ENCODE measurements at regions not wholly inside any gene's neighbourhood (a gene's known extent, or its start where the extent isn't known, plus 50 kb on each side); places are given as distances from the start of the nearest gene placed in this dataset.
A peak's percentile ranks its signal among the peaks of the same experiment; 100 is the strongest.

DNA sequence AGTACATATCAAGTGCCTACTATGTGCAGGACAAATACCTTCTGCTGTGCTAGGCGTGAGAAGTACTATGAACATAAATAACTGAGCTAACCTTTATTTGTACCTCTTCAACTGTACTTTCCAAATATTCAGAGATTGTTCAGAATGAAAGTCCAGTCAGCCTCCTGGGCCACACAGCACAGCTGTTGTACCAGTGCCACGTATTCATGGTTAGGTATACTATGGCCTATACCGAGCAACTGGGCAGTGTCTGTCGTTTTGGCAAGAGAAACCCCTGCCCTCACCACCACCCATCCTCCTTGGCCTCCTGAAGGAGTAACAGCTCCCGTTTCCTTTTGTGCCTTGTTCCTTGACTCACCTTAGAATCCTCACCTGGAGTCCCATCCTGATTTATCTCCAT, 53.0 kb downstream of the RASSF10 start:
- no peak for FAIRE-seq

DNA sequence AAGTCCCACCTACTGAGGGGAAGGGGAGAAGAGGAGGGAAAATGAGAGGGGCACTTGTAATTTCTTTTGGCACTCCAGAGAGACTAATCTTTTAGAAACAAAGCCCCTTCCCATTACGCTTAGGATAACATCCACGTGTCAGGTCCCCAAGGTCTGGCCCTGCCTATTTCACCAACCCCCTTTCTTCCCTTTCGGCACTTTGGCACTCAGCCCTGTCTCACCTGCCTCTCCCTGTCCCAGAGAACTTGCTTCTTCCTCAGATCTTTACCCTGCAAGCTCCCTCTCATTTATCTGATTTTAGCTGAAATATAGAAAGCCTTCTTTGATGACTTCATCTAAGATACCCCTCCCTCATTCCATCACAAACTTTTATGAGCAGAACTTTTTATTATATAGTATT, 55.5 kb downstream of the RASSF10 start:
- no peak for FAIRE-seq

DNA sequence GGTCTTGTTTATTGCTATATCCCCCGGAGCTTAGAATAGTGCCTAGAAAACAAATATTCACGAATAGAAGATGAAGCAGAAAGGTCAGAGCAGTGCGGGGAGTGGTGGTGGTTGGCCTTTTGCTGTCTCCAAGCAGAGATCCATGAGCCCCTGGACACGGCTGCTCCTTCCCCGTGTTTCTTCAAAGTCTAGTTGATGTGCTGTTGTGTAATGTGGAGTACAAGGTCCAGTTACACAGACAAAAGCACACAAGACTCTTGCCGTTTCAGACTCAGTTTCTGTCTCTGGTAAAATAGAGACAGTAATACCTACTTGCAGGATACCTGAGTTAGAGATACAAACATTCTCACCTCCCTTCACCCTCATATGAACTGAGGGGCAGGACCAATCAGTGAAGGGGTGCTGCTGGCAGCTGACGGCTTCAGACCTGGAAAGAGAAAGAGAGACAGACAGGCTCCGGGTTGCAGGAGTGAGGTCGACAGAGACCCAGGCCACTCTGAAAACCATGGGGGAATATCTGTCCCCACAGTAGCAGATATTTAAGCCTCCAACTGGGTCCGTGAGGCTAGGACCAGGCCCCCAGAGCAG, 56.2 kb downstream of the RASSF10 start:
- no peak for FAIRE-seq

DNA sequence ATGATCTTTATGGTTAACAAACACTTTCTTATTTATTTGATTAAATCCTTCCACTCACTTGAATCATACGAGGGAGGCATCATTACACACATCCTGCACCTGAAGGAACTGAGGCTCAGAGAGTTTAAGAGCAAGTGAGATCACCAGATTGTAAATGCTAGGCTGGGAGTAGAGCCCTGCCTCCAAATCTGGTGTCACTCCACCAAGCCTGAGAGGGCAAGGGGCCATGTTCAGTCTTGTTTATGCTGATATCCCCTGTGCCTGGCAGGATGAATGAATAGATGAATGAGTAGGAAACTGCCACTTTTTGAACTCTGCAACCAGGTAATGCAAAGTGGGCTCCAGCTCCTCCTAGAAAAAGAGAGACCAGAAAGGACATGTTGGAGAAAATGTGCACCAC, 59.1 kb downstream of the RASSF10 start:
- no peak for FAIRE-seq

DNA sequence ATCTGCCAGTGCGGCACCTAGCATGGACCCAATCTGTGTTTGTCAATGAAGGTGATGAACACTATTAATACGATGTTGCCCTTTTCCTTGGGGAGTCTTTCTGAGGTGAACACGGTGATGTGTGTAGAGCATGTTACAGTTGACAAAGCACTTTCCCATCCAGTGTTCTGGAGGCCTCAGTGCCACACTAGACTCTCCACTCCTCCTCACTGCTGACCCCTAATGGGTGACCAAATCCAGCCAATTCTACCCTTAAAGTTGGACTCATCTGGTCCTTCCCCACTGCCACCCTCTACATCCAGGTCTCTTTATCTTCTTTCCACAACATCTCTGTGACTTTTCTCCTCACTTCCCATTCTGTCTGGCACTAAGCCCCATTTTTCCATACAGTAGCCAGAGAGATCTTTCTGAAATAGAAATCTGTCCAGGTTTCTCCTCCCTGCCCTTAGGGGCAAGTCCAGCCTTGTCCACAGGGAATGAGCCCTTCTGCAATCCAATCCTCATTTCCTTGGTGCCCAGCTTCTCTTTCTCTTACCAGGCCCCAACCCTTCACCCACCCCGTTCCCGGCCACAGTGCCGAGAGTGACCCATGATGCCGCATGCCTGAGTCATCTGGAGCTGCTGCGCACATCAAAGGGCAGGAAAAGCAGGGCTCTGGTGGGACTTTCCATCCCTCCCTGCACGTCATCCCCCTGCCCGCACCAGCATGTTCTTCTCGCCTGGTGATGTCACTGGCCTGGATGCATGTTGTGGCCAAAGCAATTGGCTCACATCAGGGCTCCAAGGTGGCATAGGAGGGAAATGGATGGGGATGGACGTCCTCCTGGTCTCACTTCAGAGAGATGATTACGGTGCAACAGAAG, 64.2 kb downstream of the RASSF10 start:
- FAIRE-seq = no peak

DNA sequence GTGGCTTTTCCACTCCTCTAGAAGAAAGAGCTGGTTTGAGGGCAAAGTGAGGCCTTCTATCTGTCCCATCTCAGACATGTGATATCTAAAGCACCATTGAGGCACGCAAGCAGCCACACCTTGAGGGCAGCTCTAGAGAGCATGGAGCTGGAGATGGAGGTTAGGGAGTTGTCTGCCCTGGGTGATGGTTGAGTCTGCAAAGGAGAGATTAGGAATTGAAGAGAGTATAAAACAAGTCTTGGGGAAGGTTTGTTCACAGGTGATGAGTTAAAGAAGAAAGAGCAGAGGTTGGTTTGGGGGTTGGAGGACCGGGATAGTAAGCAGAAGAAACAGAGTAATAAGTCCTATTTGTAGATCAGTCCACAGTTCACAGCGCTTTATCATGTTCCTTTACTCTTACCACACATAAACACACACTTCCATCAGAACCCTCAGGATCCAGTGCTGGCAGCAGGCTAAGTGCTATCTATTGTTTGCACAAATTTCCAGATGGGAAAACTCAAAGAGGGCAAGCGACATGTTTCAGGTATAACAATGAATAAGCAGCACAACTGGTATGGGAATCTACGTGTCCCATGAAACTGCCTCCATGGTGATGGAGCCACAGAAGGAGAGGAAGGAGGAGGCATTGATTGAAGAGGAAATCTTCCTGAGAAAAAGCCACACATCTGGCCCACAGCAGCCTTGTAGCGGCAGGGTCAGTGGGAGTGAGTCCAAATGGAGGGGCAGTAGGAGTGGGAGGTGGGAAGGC, 65.8 kb downstream of the RASSF10 start:
- no peak for FAIRE-seq

DNA sequence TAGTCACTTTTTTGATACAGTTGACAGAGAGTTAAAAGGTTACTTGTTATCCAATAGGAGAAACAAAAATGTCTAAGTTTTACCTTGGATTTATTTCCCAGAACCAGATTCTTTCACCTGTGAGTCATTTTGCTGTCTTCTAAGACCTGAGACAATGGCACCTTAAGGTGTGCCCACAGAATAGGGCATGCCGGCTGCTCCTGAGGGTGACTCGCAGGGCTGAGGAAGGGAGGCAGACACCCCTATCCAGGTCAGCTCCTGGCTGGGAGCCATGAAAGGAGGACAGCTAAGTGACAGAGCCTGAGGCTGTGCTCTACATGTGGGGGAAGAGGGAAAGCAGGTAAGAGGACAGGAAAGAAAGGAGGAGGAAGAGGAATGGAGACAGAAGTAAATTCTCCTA, 67.8 kb downstream of the RASSF10 start:
- FAIRE-seq = no peak

DNA sequence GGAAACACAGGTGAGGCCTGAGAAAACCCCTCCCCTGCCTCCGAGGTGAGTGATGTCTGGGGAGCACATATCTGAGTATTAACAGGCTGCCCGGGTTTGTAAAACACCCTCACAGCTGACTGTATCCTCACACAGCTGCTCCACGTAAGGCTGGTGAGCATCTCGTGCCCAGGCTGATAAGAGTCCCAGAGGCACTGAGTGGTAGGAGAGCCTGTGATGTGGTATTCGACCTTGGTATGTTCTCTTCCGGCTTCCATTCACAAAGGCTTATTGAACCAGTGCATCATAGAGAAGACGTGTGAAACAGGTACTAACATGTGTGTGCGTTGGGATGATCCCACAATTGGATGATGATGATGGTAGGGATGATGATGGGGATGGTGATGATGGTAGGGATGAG, 71.7 kb downstream of the RASSF10 start:
- no peak for FAIRE-seq

DNA sequence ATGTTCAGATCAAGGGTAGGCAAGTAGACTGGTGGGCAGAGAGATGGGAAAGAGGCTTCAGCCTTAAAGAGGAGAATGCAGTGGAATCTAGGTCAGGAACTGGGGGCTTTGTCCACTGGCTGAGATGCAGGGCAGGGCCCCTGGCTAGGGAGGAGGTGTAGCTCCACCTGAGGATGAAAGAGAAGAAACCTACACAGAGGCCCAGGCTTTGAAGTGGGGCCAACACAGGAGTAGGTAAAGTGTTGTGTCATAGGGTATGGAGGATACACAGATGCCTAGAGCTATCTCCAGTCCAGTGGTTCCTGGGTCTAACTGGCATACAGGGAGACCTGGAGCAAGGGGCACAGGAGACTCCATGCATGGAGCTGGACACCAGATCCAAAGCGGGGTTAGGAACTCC, 73.5 kb downstream of the RASSF10 start:
- no peak for FAIRE-seq

DNA sequence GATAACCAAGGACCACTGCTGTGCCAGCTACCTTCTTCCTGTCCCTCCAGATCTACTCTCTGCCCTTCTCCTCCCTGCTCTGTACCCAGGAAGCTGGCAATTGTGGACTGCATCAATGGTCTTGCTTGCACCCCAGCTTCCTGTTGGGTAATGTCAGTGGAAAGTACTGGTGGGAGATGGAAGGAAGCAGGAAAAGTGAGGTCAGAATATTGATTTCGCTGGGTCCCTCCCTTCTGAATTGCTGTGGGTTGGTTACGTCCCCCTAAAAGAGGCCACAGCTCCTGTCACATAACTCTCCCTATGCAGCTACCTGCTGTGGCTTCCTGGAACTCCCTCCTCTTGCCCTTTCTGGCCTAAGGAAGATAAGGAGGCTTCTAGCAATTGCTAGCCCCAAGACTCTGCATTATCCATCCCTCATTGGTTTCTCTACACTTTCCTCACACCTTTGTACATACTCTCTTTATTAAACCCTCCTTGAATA, 81.2 kb downstream of the RASSF10 start:
- no peak for FAIRE-seq

DNA sequence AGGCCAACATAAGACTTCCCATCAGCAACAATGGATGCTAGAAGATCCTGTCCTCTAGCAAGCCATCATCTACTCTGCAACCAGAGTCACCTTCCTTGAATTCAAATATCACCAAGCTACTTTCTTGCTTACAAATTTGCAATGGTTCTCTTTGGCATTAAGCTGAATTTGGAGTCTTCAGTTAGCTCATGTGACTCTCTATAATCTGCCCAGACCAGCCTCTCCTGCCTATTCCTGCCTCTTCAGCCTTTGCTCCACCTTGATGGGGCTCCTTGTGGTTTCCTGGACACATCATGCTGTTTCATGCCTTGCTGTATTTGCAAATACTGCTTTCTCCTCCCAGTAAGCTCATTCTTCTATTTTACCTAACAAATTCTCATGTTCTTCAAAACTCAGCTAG, 82.3 kb downstream of the RASSF10 start:
- no peak for FAIRE-seq

DNA sequence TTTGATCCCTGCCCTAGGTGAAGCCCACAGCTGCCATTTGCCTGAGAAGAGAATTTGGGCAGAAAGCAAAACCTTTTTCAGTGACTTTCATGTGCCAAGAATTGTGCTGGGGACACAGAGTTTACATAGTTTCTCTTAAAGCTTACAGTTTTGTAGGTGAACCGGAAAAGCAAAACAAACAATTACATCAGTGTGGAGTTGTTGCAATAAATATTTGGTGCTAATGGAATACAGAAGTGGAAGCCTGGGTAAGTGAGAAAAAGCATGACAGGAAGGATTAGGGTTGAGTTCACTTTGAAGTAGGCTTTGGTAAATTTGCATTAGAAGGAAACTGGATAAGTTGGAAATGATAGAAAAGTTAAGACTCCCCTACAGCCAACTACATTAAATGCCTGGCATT, 82.7 kb downstream of the RASSF10 start:
- no peak for FAIRE-seq

DNA sequence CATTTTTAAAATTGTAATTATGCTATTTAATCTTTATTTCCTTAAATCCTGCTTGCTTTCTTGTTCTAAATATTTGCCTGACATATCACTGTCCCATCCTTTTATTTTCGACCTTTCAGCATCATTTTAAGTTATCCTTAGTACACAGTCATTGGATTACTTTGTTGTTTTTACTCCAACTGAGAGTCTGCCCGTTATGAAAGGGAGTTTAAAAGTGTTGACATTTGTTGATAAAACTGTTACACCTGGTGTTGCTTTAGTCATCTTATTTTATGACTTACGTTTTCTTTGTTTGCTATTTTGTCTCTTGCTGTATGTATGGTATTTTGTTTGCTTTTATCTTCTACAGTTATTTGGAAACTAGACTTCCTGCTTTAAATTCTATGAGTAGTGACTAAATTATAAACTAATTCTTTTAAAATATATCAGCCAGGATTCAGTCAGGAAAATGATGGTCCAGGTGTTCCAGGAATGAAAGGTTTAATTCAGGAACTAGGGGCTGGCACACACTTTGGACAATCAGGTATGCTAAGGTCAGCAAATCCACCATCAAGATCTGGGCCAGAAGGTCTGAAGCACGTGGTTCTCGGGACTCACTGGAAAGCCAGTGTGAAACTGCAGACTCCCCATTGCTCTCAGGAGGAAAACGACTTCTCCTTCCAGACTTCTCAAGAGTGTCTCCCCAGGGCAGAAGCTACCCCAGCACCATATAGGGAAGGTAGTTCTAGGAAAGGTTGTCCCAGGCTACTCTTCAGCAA, 86.0 kb downstream of the RASSF10 start:
- peak; percentile 51 for FAIRE-seq

DNA sequence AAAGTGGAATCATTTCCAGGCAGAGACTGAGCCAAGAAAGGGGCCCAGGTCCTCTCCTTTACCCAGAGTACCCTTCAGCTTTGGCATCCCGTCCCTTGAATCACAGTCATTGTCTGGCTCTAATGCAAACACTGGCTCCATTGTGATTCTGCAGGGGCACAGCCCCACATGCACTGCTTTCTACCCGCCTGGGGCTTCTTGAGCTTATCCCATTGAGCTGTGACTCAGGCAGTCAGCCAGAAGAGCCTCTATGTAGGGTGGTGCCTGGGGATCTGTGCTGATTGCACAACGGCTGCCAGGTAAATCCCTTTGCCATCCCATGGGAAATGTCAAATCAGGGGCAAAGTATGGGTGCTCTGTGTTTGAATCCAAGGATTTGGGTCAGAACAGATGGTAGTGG, 88.9 kb downstream of the RASSF10 start:
- no peak for FAIRE-seq

DNA sequence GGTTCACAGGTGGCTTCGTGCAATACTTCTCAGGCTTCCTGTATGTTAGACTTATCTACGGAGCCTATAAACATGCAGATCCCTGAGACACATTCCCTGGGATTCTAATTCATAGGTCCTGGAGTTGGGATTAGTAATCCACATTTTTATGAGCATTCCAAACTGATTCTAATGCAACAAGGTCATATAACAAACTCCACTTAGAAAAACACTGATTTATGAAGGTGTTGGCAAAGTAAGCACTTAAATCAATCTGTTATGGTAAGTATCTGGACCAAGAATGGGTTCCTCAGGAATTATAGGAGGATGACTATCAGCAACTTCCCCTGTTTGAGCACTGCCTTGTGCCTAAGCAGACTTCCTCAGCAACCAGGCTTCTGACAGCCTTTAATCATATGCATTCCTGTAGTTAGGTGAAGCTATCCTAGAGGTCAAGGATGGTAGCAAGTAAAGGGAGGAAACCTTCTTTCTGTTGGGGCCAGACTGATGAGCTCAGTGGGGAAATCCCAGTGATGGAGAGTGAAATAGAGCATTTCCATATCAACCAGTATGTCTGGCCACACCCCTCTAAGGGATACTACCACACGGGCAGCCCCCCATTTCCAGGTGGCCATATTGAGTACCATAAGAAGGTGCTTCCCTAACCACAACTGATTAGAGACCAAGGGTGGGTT, 89.6 kb downstream of the RASSF10 start:
- no peak for FAIRE-seq

DNA sequence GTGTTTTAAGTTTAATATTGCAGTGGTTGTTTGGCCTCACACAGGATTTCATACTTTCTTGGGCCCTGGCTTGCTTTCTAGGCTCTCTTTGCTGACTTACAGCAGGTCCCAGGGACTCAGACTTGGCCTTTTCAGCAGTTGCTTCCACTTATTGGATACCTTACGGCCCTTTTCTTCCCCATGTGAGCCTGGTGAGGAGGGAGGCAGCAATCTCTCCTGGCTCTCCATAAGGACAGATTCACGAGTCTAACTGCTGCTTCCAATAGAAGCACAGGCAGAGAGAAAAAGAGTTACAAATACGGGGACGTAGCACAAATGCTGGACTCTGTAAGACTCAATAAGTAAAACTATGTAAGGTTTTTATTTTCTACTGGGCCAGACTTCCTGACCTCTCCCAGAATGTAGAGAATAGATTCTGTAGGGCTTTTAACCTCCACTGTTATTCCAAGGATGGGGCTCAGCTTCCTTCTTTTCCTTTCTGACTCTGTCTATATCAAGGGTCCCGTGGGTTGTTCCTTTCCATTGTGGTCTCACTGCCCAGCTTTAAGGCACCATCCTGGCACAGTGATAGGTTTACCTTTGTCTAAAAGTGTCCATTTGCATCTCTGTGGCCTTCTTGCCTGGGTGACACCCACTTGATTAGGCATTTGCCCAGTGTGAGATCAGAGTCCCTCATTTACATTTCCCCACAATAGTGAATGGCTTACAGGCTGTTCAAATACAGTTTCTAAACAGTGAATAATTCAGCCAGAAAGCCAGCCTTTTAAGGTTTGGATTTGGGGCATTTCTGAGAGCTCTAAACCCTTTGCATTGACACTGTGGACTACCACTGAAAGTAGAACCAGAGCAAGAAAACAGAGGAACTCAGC, 92.8 kb downstream of the RASSF10 start:
- no peak for FAIRE-seq

DNA sequence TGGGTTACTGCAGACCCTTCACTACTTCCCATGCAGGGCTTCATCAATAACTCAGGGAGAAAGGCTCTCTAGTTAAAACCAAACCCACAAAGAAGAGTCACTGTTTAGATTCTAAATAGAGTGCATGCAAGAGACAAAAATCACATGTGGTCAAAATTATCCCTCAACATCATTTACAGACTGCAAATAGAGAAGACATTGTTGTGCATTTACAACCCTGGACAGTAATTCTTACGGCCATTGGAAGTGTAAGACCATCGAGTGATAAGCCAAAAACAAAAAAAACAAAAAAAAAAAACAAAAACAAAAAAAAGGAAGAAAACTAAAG, 93.4 kb downstream of the RASSF10 start:
- no peak for FAIRE-seq

DNA sequence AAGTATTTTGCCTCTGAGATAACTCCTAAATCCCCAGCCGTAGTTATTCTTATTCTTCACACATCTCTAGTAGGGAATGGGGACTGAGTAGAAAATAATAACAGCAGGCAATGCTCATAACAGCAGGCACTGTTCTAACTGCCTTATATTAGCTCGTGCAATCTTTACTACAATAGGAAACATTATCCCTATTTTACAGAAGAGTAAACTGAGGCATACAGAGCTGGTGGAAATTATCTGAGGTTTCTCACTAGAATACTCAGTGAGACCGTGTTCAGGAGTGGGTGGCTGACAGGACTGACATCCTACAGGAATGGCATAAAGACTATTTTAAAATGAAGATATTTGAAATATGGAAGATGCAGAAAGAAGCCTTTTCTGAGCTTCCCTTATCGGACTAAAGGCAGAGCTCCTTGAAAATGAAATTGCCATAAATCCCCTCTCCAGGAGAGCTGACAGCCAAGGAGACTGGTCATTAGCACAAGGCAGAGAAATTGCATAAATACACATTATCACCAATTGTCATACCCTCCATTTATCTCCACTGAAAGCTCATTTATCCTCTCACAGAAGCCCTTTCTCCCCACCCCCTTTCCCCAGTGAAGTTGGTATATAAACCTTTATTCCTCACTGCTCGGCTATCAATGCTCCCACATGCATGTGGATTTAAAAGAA, 93.9 kb downstream of the RASSF10 start:
- no peak for FAIRE-seq

DNA sequence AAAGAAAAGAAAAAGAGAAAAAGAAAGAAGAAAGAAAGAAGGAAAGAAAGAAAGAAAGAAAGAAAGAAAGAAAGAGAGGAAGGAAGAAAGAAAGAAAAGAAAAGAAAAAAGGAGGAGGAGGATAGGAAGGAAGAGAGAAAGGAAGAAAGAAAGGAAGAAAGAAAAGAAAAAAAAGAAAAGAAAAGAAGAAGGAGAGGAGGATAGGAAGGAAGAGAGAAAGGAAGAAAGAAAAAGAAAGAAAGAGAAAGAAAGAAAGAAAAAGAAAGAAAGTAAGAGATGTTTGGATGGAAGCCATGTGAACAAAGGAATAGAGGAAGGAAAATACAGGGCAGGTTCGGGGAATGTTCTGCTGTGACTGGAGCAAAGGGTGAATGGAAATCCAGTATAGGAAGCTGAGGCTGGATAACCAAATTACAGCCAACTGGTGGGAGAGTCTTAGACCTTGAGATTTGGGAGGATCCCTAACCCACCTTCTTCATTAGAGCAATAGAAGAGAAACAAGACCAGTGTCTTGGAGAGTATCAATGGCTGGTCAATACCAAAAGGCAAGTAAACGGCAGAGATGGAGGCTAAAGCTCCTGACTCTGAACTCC, 94.9 kb downstream of the RASSF10 start:
- no peak for FAIRE-seq

DNA sequence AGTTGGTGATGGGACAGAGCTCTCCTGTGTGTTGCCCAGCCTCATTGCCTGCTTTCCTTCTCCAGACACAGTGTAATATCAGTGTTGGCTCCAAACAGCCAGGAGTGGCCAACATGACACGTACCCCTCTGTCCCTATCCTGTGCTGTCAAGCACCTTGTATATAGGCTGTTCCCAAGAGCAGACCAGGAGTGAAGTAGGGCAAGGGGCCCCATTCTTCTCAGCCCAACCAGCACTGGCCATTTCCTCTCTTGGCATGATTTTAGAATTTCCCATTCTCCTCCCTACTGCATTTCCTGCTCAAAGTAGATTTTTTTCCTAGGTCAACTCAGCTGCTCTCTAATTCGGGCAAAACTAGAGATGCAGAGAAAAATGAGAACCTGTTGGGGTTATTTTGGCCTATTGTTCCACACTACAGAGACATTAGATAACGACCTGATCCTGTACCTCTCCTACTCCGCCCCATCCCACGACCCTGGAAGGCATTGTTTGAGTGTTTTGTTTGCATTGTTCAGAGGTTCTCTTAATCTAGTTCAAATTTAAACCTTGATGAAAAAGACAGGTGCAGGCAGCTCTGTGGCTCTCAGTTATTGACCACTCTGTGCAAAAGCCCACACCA, 95.6 kb downstream of the RASSF10 start:
- no peak for FAIRE-seq

Measured in islet of Langerhans (tissue), 1 donor.